PC-3 (cell line): ENCODE measurements at regions not wholly inside any gene's neighbourhood (a gene's known extent, or its start where the extent isn't known, plus 50 kb on each side); places are given as distances from the start of the nearest gene placed in this dataset.

Experiments used
- ATAC-seq: fragments of 200-7000 bp; cut with Tn5 transposase; 2 replicates; pipeline ENCODE4 v1.9.1; 2020; ENCODE audit warnings: mild to moderate bottlenecking, moderate library complexity
- BruUV-seq: library from RNA; stranded (reverse); fragments of 400-500 nt; replicated peaks from 2 replicates; lab custom pipeline; 2021; lab: Mats Ljungman, UMichigan
- CTCF ChIA-PET: fragments of 300-600 bp; sonication (Branson Sonifier 250); formaldehyde crosslinking; loops from one replicate; lab custom pipeline; 2022; ENCODE audit warnings: antibody characterized with exemption; lab: Charles Lee
- POLR2A ChIA-PET: fragments of 300-600 bp; sonication (Branson Sonifier 250); formaldehyde crosslinking; loops from one replicate; lab custom pipeline; 2022; ENCODE audit warnings: antibody characterized with exemption; ENCODE audit not compliant: unreplicated experiment; lab: Charles Lee
- DNase-seq: peaks from one replicate; pipeline ENCODE4 v3.0.0-alpha.2; 2015
- H2AFZ ChIP-seq: fragments of 300-600 bp; sonication (generic); 2 replicates; pipeline ENCODE4 v1.6.0; 2016; ENCODE audit warnings: antibody characterized with exemption, low read length
- H3F3A ChIP-seq: fragments of 300-600 bp; sonication (generic); one replicate; pipeline ENCODE4 v1.6.0; 2017; ENCODE audit warnings: antibody characterized with exemption, low read length, control low read depth, mild to moderate bottlenecking; ENCODE audit not compliant: unreplicated experiment
- H3K27ac ChIP-seq: fragments of 300-600 bp; sonication (generic); 2 replicates; pipeline ENCODE4 v1.5.1; 2016; ENCODE audit warnings: mild to moderate bottlenecking, low read length
- H3K27me3 ChIP-seq: fragments of 300-600 bp; sonication (generic); 2 replicates; pipeline ENCODE4 v1.6.1; 2016; ENCODE audit warnings: low read length, mixed read lengths
- H3K36me3 ChIP-seq: fragments of 300-600 bp; sonication (generic); 2 replicates; pipeline ENCODE4 v1.6.1; 2016; ENCODE audit warnings: low read depth, mixed run types, low read length, mixed read lengths
- H3K4me1 ChIP-seq: fragments of 300-600 bp; sonication (generic); 2 replicates; pipeline ENCODE4 v1.5.1; 2016; ENCODE audit warnings: low read length; ENCODE audit not compliant: insufficient read depth
- H3K4me2 ChIP-seq: fragments of 300-600 bp; sonication (generic); 2 replicates; pipeline ENCODE4 v1.6.0; 2016; ENCODE audit warnings: low read length
- H3K4me3 ChIP-seq: fragments of 300-600 bp; sonication (generic); 2 replicates; pipeline ENCODE4 v1.5.1; 2016; ENCODE audit warnings: mild to moderate bottlenecking, low read length, mixed read lengths
- H3K79me2 ChIP-seq: fragments of 300-600 bp; sonication (generic); 2 replicates; pipeline ENCODE4 v1.6.1; 2017; ENCODE audit warnings: low read length, mixed read lengths
- H3K9ac ChIP-seq: fragments of 300-600 bp; sonication (generic); 2 replicates; pipeline ENCODE4 v1.6.0; 2016; ENCODE audit warnings: mild to moderate bottlenecking, low read length
- H3K9me2 ChIP-seq: fragments of 300-600 bp; sonication (generic); replicated peaks from 2 replicates; pipeline ENCODE4 v1.6.1; 2016; ENCODE audit warnings: mixed run types, low read length, mixed read lengths
- H3K9me3 ChIP-seq: fragments of 300-600 bp; sonication (generic); 2 replicates; pipeline ENCODE4 v1.6.1; 2016; ENCODE audit warnings: low read length, mixed read lengths
- H4K20me1 ChIP-seq: fragments of 300-600 bp; sonication (generic); 2 replicates; pipeline ENCODE4 v1.6.1; 2016; ENCODE audit warnings: low read length, mixed read lengths
- EZH2 ChIP-seq: fragments of 300-600 bp; sonication (generic); IDR thresholded peaks from one replicate; pipeline ENCODE4 v1.6.1; 2017; ENCODE audit warnings: antibody characterized with exemption, mild to moderate bottlenecking, low read length; ENCODE audit not compliant: unreplicated experiment
- EZH2phosphoT487 ChIP-seq: fragments of 300-600 bp; sonication (generic); IDR thresholded peaks from 2 replicates; pipeline ENCODE4 v1.6.1; 2018; ENCODE audit warnings: mild to moderate bottlenecking, antibody characterized with exemption, low read length, borderline replicate concordance
- intact Hi-C: fragments of 100-400 bp; cut with micrococcal nuclease; formaldehyde crosslinking; loops from 2 replicates; pipeline ENCODE4 v1.9.0; 2023
- TF ChIP-seq, protein P1 (sequence below): fragments of 300-600 bp; sonication (generic); conservative IDR thresholded peaks from 2 replicates; pipeline ENCODE4 v1.5.1; 2017; ENCODE audit warnings: antibody characterized with exemption, low read depth, mild to moderate bottlenecking, low read length

- no peak overlapping the region for H2AFZ ChIP-seq
- no peaks in the 10 kb centered on the region for H3K36me3 ChIP-seq
- no peak overlapping the region for H3K9ac ChIP-seq
- no TSS peak for BruUV-seq
- no peaks in the 10 kb centered on the region for H4K20me1 ChIP-seq
- no peak overlapping the region for H3K4me3 ChIP-seq
- TF ChIP-seq EZH2phosphoT487 = no peak
- TF ChIP-seq, protein P1, sequence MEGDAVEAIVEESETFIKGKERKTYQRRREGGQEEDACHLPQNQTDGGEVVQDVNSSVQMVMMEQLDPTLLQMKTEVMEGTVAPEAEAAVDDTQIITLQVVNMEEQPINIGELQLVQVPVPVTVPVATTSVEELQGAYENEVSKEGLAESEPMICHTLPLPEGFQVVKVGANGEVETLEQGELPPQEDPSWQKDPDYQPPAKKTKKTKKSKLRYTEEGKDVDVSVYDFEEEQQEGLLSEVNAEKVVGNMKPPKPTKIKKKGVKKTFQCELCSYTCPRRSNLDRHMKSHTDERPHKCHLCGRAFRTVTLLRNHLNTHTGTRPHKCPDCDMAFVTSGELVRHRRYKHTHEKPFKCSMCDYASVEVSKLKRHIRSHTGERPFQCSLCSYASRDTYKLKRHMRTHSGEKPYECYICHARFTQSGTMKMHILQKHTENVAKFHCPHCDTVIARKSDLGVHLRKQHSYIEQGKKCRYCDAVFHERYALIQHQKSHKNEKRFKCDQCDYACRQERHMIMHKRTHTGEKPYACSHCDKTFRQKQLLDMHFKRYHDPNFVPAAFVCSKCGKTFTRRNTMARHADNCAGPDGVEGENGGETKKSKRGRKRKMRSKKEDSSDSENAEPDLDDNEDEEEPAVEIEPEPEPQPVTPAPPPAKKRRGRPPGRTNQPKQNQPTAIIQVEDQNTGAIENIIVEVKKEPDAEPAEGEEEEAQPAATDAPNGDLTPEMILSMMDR = no peak
- no peak for TF ChIP-seq EZH2
- CTCF ChIA-PET = no interaction called here
- H3K4me2 ChIP-seq = no peak overlapping the region
- H3K27ac ChIP-seq = no peak overlapping the region
- POLR2A ChIA-PET = no interaction called here
- H3K9me2 ChIP-seq = no peaks in the 10 kb centered on the region
- no peak for DNase-seq
- no peaks in the 10 kb centered on the region for H3K4me1 ChIP-seq
- peaks cover 4% of the 10 kb centered on the region; the same call in 1 of the 2 replicates for H3K27me3 ChIP-seq
- intact Hi-C loops = no loop called here
- no peaks in the 10 kb centered on the region for H3K9me3 ChIP-seq
- H3F3A ChIP-seq = no peaks in the 10 kb centered on the region
- H3K79me2 ChIP-seq = no peaks in the 10 kb centered on the region
- no peak for ATAC-seq
Observed at GRCh38 chr15:85926834-85927233, 132.1 kb upstream of the KLHL25 start.

DNA sequence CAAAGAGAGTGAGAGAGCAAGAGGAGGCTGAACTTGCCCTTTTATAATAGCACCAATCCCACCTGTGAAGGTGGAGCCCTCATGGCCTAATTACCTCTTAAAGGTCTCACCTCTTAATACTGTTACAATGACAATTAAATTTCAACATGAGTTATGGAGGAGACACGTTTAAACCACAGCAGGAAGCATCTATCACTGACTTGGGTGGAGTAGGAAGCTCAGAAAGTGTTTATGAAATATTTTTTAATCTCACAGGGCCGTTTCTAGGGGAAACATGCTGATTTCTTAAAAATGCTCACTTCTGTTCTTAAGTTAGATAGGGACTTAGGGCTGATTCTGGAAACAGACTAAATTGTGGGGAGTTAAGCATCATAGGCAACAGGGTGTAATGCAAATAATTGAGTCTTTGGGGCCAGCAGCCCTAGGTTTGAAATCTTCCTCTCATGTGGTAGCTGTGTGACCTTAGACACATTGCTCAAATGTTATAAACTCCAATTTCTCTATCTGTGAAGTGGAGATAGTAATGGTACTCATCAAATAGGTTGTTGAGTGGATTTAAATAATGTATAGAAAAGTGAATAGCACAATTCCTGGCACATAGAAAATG, 133.3 kb upstream of the KLHL25 start:
- Histone ChIP-seq H3K27ac (no peak overlapping the region), H3K27me3 (peaks cover 4% of the 10 kb centered on the region; the same call in 1 of the 2 replicates), H3K9me2 (no peaks in the 10 kb centered on the region), H3K4me2 (no peak overlapping the region), H3K4me1 (no peaks in the 10 kb centered on the region), H3K9me3 (no peaks in the 10 kb centered on the region), H3K36me3 (no peaks in the 10 kb centered on the region), H3K9ac (no peak overlapping the region), H2AFZ (no peak overlapping the region), H3K79me2 (no peaks in the 10 kb centered on the region), H3F3A (no peaks in the 10 kb centered on the region), H4K20me1 (no peaks in the 10 kb centered on the region), H3K4me3 (no peak overlapping the region)
- POLR2A ChIA-PET = no interaction called here
- DNase-seq (no peak), ATAC-seq (no peak)
- no TSS peak for BruUV-seq
- intact Hi-C loops = no loop called here
- CTCF ChIA-PET = no interaction called here
- TF ChIP-seq EZH2 = no peak
- TF ChIP-seq EZH2phosphoT487 = no peak
- TF ChIP-seq, protein P1 = no peak

DNA sequence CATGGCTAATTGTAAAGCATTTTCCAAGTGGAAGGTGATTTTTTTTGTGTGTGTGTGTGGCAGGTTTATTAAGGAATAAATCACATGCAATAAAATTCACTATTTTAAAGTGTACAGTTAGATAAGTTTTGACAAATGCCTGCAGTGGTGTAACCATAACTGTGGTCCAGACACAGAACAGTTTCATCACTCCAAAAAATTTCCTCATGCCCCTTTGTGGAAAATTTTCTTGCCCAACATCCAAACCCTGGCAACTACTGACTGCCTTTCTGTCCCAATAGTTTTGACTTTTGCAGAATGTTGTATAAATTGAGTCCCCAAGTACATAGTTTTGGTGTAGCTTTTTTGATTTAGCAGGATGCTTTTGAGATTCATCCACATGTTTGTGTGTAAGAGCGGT, 135.1 kb upstream of the KLHL25 start:
- CTCF ChIA-PET = no interaction called here
- Histone ChIP-seq H2AFZ (no peak overlapping the region), H3F3A (no peaks in the 10 kb centered on the region), H3K9ac (no peak overlapping the region), H3K9me3 (no peaks in the 10 kb centered on the region), H3K27ac (no peak overlapping the region), H3K9me2 (no peaks in the 10 kb centered on the region), H3K27me3 (peaks cover 7% of the 10 kb centered on the region; the same call in 1 of the 2 replicates), H3K4me2 (no peak overlapping the region), H3K79me2 (no peaks in the 10 kb centered on the region), H3K36me3 (no peaks in the 10 kb centered on the region), H4K20me1 (no peaks in the 10 kb centered on the region), H3K4me1 (no peaks in the 10 kb centered on the region), H3K4me3 (no peak overlapping the region)
- intact Hi-C loops = no loop called here
- no TSS peak for BruUV-seq
- ATAC-seq (no peak), DNase-seq (no peak)
- TF ChIP-seq, protein P1 = no peak
- TF ChIP-seq EZH2phosphoT487 = no peak
- TF ChIP-seq EZH2 = no peak
- POLR2A ChIA-PET = interaction anchor here (0.7 kb wide), 1 partner anchor 53 kb away, joined by 4 read pairs; no protein-coding TSS in a partner anchor
